ENCODE measurements at regions not wholly inside any gene's neighbourhood (a gene's known extent, or its start where the extent isn't known, plus 50 kb on each side); places are given as distances from the start of the nearest gene placed in this dataset.

DNA sequence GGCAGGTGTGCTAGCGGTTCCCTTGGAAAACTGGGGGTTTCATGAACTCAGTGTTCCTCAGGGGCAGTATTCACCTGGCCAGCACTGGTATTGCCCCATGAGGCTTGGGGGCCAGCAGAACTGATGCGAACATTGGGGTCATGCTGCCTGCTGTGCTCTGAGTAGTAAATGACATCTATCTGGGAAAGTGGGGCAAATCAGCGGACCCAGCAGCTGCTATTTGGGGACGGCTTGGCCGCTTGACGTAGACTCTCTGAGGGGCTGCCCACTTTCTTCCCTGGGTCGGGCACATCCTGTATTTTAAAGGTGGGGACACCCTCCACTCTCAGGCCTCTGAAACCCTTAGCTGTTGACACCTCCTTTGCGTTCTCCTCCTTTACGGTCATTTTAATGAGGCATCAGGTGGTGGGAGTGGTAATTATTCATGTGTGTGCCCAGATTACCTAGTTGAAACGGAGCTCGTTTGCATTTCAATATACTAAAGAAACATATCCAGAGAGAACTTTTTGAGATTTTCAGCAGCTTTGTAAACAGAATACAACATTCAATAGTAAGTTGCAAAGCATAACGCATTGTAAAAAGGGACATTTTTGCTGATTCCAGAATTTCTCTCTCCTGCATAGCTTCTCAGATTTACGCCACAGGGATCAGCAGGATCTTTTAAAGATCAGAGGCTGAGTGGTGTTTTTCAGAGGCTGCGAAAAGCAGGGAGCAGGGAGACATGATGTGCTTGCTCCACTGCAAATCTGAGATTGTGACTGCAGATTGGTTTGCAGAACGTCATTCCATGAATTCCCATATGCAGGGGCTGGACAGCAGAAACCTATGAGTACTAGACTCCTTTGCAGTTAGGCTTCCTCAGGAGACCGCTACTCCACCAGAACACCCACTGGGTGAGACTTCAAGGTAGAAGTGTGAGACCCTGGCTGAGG, 56.8 kb upstream of the ZFR start:
- CTCF ChIA-PET, result no interaction called here

GRCh38 chr5:32500181-32500580, 55.6 kb upstream of the ZFR start:
- DNase-seq (ENCODE audit: extremely low spot score), result no peak
- POLR2A ChIA-PET, result no interaction called here
- CTCF ChIA-PET, result interaction anchor here (1.0 kb wide), 1 partner anchor 90 kb away, joined by 3 read pairs; no protein-coding TSS in a partner anchor

More for the DNA sequence above, 56.8 kb upstream of the ZFR start:
- DNase-seq (ENCODE audit: extremely low spot score), result no peak
- POLR2A ChIA-PET, result no interaction called here
- no peak for TF ChIP-seq NFRKB (IDR thresholded peaks at IDR 0.05)
- TF ChIP-seq LEF1 (IDR thresholded peaks at IDR 0.05; ENCODE audit: borderline replicate concordance), result no peak
- TF ChIP-seq FOXM1 (IDR thresholded peaks at IDR 0.05; ENCODE audit: borderline replicate concordance), result no peak
- TF ChIP-seq SUZ12 (IDR thresholded peaks at IDR 0.05), result no peak
- no peak for TF ChIP-seq FOXA1 (IDR thresholded peaks at IDR 0.05)
- TF ChIP-seq ZNF384 (IDR thresholded peaks at IDR 0.05), result no peak
- no peak for TF ChIP-seq ARNT (IDR thresholded peaks at IDR 0.05)
- no peak for TF ChIP-seq SP1 (IDR thresholded peaks at IDR 0.05)
- TF ChIP-seq HDGF (IDR thresholded peaks at IDR 0.05; ENCODE audit: borderline replicate concordance), result no peak
- no peak for TF ChIP-seq TARDBP (IDR thresholded peaks at IDR 0.05)
- TF ChIP-seq CTBP1 (IDR thresholded peaks at IDR 0.05; ENCODE audit: borderline replicate concordance), result no peak
- TF ChIP-seq, protein P1, sequence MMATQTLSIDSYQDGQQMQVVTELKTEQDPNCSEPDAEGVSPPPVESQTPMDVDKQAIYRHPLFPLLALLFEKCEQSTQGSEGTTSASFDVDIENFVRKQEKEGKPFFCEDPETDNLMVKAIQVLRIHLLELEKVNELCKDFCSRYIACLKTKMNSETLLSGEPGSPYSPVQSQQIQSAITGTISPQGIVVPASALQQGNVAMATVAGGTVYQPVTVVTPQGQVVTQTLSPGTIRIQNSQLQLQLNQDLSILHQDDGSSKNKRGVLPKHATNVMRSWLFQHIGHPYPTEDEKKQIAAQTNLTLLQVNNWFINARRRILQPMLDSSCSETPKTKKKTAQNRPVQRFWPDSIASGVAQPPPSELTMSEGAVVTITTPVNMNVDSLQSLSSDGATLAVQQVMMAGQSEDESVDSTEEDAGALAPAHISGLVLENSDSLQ (IDR thresholded peaks at IDR 0.05), result no peak
- no peak for TF ChIP-seq BHLHE40 (IDR thresholded peaks at IDR 0.05; ENCODE audit: borderline replicate concordance)
- no peak for TF ChIP-seq ELF4 (IDR thresholded peaks at IDR 0.05)
- no peak for TF ChIP-seq L3MBTL2 (conservative IDR thresholded peaks at IDR 0.05)
- no peak for TF ChIP-seq FOXK2 (IDR thresholded peaks at IDR 0.05)

DNA sequence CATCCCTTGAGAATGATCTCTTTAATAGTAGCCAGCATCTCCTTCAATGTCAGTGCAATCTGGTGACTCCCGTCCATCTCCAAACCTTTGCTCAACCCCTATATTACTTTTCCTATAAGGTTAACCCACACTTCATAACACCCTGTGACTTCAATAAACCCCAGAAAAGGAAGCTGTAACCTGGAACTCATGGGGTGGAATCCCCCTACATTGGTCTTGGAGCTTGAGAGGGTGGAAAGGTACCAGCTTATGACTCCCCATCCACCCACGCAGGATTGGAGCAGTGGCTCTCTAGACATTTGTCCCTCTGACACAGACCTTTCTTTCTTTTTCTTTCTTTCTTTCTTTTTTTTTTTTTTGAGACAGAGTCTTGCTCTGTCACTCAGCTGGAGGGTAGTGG, 54.7 kb upstream of the ZFR start:
- CTCF ChIA-PET, result interaction anchor here (1.0 to 1.1 kb wide), 3 partner anchors 10 to 91 kb away, joined by 3 read pairs; no protein-coding TSS in a partner anchor
- no peak for TF ChIP-seq FOXA1 (IDR thresholded peaks at IDR 0.05)
- no peak for TF ChIP-seq NFRKB (IDR thresholded peaks at IDR 0.05)
- TF ChIP-seq, protein P1 (IDR thresholded peaks at IDR 0.05), result no peak
- TF ChIP-seq L3MBTL2 (conservative IDR thresholded peaks at IDR 0.05), result no peak
- no peak for TF ChIP-seq FOXM1 (IDR thresholded peaks at IDR 0.05; ENCODE audit: borderline replicate concordance)
- no peak for TF ChIP-seq BHLHE40 (IDR thresholded peaks at IDR 0.05; ENCODE audit: borderline replicate concordance)
- TF ChIP-seq ZNF384 (IDR thresholded peaks at IDR 0.05), result no peak
- no peak for TF ChIP-seq SUZ12 (IDR thresholded peaks at IDR 0.05)
- no peak for TF ChIP-seq ARNT (IDR thresholded peaks at IDR 0.05)
- TF ChIP-seq TARDBP (IDR thresholded peaks at IDR 0.05), result no peak
- no peak for TF ChIP-seq HDGF (IDR thresholded peaks at IDR 0.05; ENCODE audit: borderline replicate concordance)
- no peak for TF ChIP-seq FOXK2 (IDR thresholded peaks at IDR 0.05)
- no peak for TF ChIP-seq LEF1 (IDR thresholded peaks at IDR 0.05; ENCODE audit: borderline replicate concordance)
- TF ChIP-seq ELF4 (IDR thresholded peaks at IDR 0.05), result no peak
- no peak for TF ChIP-seq SP1 (IDR thresholded peaks at IDR 0.05)
- DNase-seq (ENCODE audit: extremely low spot score), result no peak
- POLR2A ChIA-PET, result no interaction called here

More at GRCh38 chr5:32500181-32500580, 55.6 kb upstream of the ZFR start:
- TF ChIP-seq FOXK2 (IDR thresholded peaks at IDR 0.05) (no peak), BHLHE40 (IDR thresholded peaks at IDR 0.05; ENCODE audit: borderline replicate concordance) (no peak)

GRCh38 chr5:32498484-32498883, 53.9 kb upstream of the ZFR start:
- POLR2A ChIA-PET, result no interaction called here
- TF ChIP-seq NFRKB (IDR thresholded peaks at IDR 0.05) (no peak), L3MBTL2 (conservative IDR thresholded peaks at IDR 0.05) (no peak), LEF1 (IDR thresholded peaks at IDR 0.05; ENCODE audit: borderline replicate concordance) (no peak), ZNF384 (IDR thresholded peaks at IDR 0.05) (no peak), SUZ12 (IDR thresholded peaks at IDR 0.05) (no peak)
- no peak for DNase-seq (ENCODE audit: extremely low spot score)
- CTCF ChIA-PET, result interaction anchor here (1.1 kb wide), 1 partner anchor 92 kb away, joined by 3 read pairs; no protein-coding TSS in a partner anchor

- POLR2A ChIA-PET, result no interaction called here
- CTCF ChIA-PET, result interaction anchor here (1.2 kb wide), 1 partner anchor 94 kb away, joined by 4 read pairs; no protein-coding TSS in a partner anchor
- no peak for DNase-seq (ENCODE audit: extremely low spot score)
Measured at GRCh38 chr5:32496104-32496503, 51.6 kb upstream of the ZFR start.

More at GRCh38 chr5:32496104-32496503, 51.6 kb upstream of the ZFR start:
- TF ChIP-seq, protein P1 (IDR thresholded peaks at IDR 0.05), result no peak
- TF ChIP-seq CTBP1 (IDR thresholded peaks at IDR 0.05; ENCODE audit: borderline replicate concordance) (no peak), SP1 (IDR thresholded peaks at IDR 0.05) (no peak), FOXA1 (IDR thresholded peaks at IDR 0.05) (no peak), ARNT (IDR thresholded peaks at IDR 0.05) (no peak), HDGF (IDR thresholded peaks at IDR 0.05; ENCODE audit: borderline replicate concordance) (no peak), LEF1 (IDR thresholded peaks at IDR 0.05; ENCODE audit: borderline replicate concordance) (no peak), BHLHE40 (IDR thresholded peaks at IDR 0.05; ENCODE audit: borderline replicate concordance) (no peak), SUZ12 (IDR thresholded peaks at IDR 0.05) (no peak), NFRKB (IDR thresholded peaks at IDR 0.05) (no peak), TARDBP (IDR thresholded peaks at IDR 0.05) (no peak), ZNF384 (IDR thresholded peaks at IDR 0.05) (no peak), L3MBTL2 (conservative IDR thresholded peaks at IDR 0.05) (no peak), ELF4 (IDR thresholded peaks at IDR 0.05) (no peak), FOXM1 (IDR thresholded peaks at IDR 0.05; ENCODE audit: borderline replicate concordance) (no peak), FOXK2 (IDR thresholded peaks at IDR 0.05) (no peak)

Data from HEK293T (cell line).